ENCODE measurements at regions not wholly inside any gene's neighbourhood (a gene's known extent, or its start where the extent isn't known, plus 50 kb on each side); places are given as distances from the start of the nearest gene placed in this dataset.
A peak's percentile ranks its signal among the peaks of the same experiment; 100 is the strongest.

GRCh38 chr3:46100812-46101211, 73.5 kb upstream of the XCR1 start:
- ATAC-seq (ENCODE audit: low read depth in 2 of 2) (no peak), DNase-seq (no peak)
- Mint-ChIP-seq H3K9me3 (peaks cover 0 to 6% (median 4%) of the 10 kb centered on the region in 7 donors), H3K27me3 (no peaks in the 10 kb centered on the region), H3K4me3 (no peak overlapping the region), H3K36me3 (peaks cover 5% of the 10 kb centered on the region), H3K4me1 (peaks cover 27 to 58% (median 38%) of the 10 kb centered on the region in 4 donors), H3K27ac (no peak overlapping the region)
- H3K36me3 ChIP-seq (ENCODE audit: control insufficient read depth, insufficient read depth, low read length): no peaks in the 10 kb centered on the region
- peaks cover 29% of the 10 kb centered on the region for H3K4me1 ChIP-seq (ENCODE audit: control insufficient read depth, insufficient read depth, low read length, poor library complexity, severe bottlenecking)
- no peak overlapping the region for H3K27ac ChIP-seq (ENCODE audit: insufficient read depth, low read length, poor library complexity, severe bottlenecking)
- H3K9me3 ChIP-seq (ENCODE audit: control insufficient read depth in 2 of 2, low read length in 2 of 2): no peaks in the 10 kb centered on the region
- H3K4me3 ChIP-seq (ENCODE audit: low read depth, low read length): no peak overlapping the region
- H3K27me3 ChIP-seq (ENCODE audit: control insufficient read depth, insufficient read depth, low read length): no peaks in the 10 kb centered on the region

- H3K27ac Mint-ChIP-seq: peak overlapping the region; percentile 85 to 99 (median 98)
Observed at GRCh38 chr3:46098319-46098761, 71.1 kb upstream of the XCR1 start.

DNA sequence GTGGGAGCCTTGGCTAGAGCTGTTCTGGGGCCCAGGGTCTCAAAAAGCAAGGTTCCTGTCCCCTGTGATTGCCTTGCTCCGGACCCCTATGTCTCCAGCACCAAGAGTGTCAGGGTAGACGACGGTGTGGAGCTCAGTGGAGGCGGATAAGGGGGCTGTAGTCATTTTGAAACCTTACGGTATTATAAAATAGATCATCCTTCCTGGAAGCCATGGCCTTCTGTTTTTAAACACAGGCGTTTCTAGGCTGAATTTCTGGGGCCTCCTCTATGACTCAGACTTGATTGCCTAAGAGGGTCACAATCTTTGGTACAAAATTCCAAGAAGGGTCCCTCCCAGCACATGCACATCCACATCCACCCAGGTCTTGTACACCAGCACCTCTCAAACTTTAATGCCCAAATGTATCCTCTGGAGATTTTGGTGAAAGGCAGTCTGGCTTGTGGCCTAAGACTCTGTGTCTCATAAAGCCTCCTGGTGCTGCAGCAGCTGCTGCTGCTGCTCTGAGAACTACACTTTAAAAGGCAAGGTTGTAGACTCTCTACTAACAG, 70.5 kb upstream of the XCR1 start:
- H3K36me3 Mint-ChIP-seq: peaks cover 5% of the 10 kb centered on the region
- ATAC-seq (ENCODE audit: low read depth in 2 of 2) (peak; percentile 69 to 71), DNase-seq (peak in 1 of 3 donors; percentile 88)
- Histone ChIP-seq H3K27me3 (ENCODE audit: control insufficient read depth, insufficient read depth, low read length) (no peaks in the 10 kb centered on the region), H3K27ac (ENCODE audit: insufficient read depth, low read length, poor library complexity, severe bottlenecking) (peak overlapping the region; percentile 77), H3K4me1 (ENCODE audit: control insufficient read depth, insufficient read depth, low read length, poor library complexity, severe bottlenecking) (peaks cover 32% of the 10 kb centered on the region), H3K9me3 (ENCODE audit: control insufficient read depth in 2 of 2, low read length in 2 of 2) (no peaks in the 10 kb centered on the region), H3K4me3 (ENCODE audit: low read depth, low read length) (peak overlapping the region; percentile 63), H3K36me3 (ENCODE audit: control insufficient read depth, insufficient read depth, low read length) (no peaks in the 10 kb centered on the region)
- peaks cover 25 to 64% (median 41%) of the 10 kb centered on the region in 4 donors for H3K4me1 Mint-ChIP-seq
- peak overlapping the region; percentile 4 to 76 (median 68) for H3K4me3 Mint-ChIP-seq
- H3K27ac Mint-ChIP-seq: peak overlapping the region; percentile 85 to 99 (median 98)
- H3K9me3 Mint-ChIP-seq: peaks cover 0 to 6% (median 4%) of the 10 kb centered on the region in 7 donors
- H3K27me3 Mint-ChIP-seq: no peaks in the 10 kb centered on the region

More at GRCh38 chr3:46098319-46098761, 71.1 kb upstream of the XCR1 start:
- Histone ChIP-seq H3K4me3 (ENCODE audit: low read depth, low read length) (peak overlapping the region; percentile 63), H3K36me3 (ENCODE audit: control insufficient read depth, insufficient read depth, low read length) (no peaks in the 10 kb centered on the region), H3K4me1 (ENCODE audit: control insufficient read depth, insufficient read depth, low read length, poor library complexity, severe bottlenecking) (peaks cover 29% of the 10 kb centered on the region), H3K27me3 (ENCODE audit: control insufficient read depth, insufficient read depth, low read length) (no peaks in the 10 kb centered on the region), H3K27ac (ENCODE audit: insufficient read depth, low read length, poor library complexity, severe bottlenecking) (peak overlapping the region; percentile 77), H3K9me3 (ENCODE audit: control insufficient read depth in 2 of 2, low read length in 2 of 2) (no peaks in the 10 kb centered on the region)
- H3K36me3 Mint-ChIP-seq: peaks cover 5% of the 10 kb centered on the region
- DNase-seq: peak in 2 of 3 donors; percentile 46 to 87
- peak overlapping the region; percentile 32 to 76 (median 68) for H3K4me3 Mint-ChIP-seq
- H3K9me3 Mint-ChIP-seq: peaks cover 0 to 6% (median 4%) of the 10 kb centered on the region in 7 donors
- no peaks in the 10 kb centered on the region for H3K27me3 Mint-ChIP-seq
- ATAC-seq (ENCODE audit: low read depth in 2 of 2): peak; percentile 64 to 68
- H3K4me1 Mint-ChIP-seq: peaks cover 21 to 58% (median 38%) of the 10 kb centered on the region in 4 donors

DNA sequence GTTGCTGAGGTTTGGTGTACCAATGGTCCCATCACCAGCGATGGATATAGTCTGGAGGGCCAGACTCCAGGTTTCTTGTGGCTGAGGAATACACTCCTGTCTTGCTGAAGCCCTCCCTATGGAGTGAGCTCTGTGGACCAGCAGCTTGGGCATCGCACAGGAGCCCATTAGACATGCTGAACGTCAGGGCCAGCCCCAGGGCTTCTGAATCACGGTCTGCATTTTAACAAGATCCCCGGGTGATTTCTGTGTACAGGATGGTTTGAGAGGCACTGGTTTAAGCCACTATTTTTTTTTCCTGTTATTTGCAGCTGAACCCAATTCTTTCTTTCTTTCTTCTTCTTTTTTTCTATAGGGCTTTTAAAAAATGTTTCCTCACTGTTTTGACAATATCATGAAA, 69.5 kb upstream of the XCR1 start:
- Histone ChIP-seq H3K36me3 (ENCODE audit: control insufficient read depth, insufficient read depth, low read length) (no peaks in the 10 kb centered on the region), H3K4me3 (ENCODE audit: low read depth, low read length) (no peak overlapping the region), H3K27me3 (ENCODE audit: control insufficient read depth, insufficient read depth, low read length) (no peaks in the 10 kb centered on the region), H3K4me1 (ENCODE audit: control insufficient read depth, insufficient read depth, low read length, poor library complexity, severe bottlenecking) (peaks cover 32% of the 10 kb centered on the region), H3K9me3 (ENCODE audit: control insufficient read depth in 2 of 2, low read length in 2 of 2) (no peaks in the 10 kb centered on the region), H3K27ac (ENCODE audit: insufficient read depth, low read length, poor library complexity, severe bottlenecking) (no peak overlapping the region)
- peak overlapping the region; percentile 85 to 99 (median 98) for H3K27ac Mint-ChIP-seq
- H3K9me3 Mint-ChIP-seq: no peaks in the 10 kb centered on the region
- peak overlapping the region in 1 of 4 donors; percentile 7 for H3K4me3 Mint-ChIP-seq
- H3K4me1 Mint-ChIP-seq: peaks cover 25 to 60% (median 40%) of the 10 kb centered on the region in 4 donors
- no peaks in the 10 kb centered on the region for H3K36me3 Mint-ChIP-seq
- no peak for DNase-seq
- ATAC-seq (ENCODE audit: low read depth in 2 of 2): no peak
- H3K27me3 Mint-ChIP-seq: no peaks in the 10 kb centered on the region

DNA sequence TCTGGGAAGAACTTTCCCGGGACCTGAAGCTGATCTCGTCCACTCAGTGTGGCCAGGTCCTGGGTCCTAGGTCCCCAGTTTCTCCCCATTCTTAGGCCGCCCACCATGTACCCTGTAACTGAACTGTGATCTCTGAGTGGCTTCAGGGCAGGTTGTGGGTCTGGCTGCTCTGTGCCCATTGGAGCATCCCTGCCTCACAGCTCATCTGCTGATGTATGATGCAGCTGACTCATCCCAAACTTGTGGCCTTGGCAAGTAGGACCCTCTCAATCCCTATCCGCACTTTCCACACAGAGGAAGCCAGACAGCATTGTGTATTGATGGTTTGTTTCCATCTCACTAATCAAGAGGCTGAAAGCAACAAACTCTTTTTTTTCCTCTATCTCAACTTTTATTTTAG, 69.1 kb upstream of the XCR1 start:
- Mint-ChIP-seq H3K4me1 (peaks cover 25 to 62% (median 40%) of the 10 kb centered on the region in 4 donors), H3K9me3 (no peaks in the 10 kb centered on the region), H3K36me3 (no peaks in the 10 kb centered on the region), H3K27ac (peak overlapping the region; percentile 64 to 98 (median 85)), H3K27me3 (no peaks in the 10 kb centered on the region), H3K4me3 (no peak overlapping the region)
- Histone ChIP-seq H3K27ac (ENCODE audit: insufficient read depth, low read length, poor library complexity, severe bottlenecking) (no peak overlapping the region), H3K4me1 (ENCODE audit: control insufficient read depth, insufficient read depth, low read length, poor library complexity, severe bottlenecking) (peaks cover 32% of the 10 kb centered on the region), H3K4me3 (ENCODE audit: low read depth, low read length) (no peak overlapping the region), H3K27me3 (ENCODE audit: control insufficient read depth, insufficient read depth, low read length) (no peaks in the 10 kb centered on the region), H3K9me3 (ENCODE audit: control insufficient read depth in 2 of 2, low read length in 2 of 2) (no peaks in the 10 kb centered on the region), H3K36me3 (ENCODE audit: control insufficient read depth, insufficient read depth, low read length) (no peaks in the 10 kb centered on the region)
- ATAC-seq (ENCODE audit: low read depth in 2 of 2) (no peak), DNase-seq (no peak)

GRCh38 chr3:46095307-46095706, 68.0 kb upstream of the XCR1 start:
- H3K27me3 ChIP-seq (ENCODE audit: control insufficient read depth, insufficient read depth, low read length): no peaks in the 10 kb centered on the region
- Mint-ChIP-seq H3K4me1 (peaks cover 25 to 59% (median 39%) of the 10 kb centered on the region in 4 donors), H3K4me3 (no peak overlapping the region), H3K27me3 (no peaks in the 10 kb centered on the region), H3K9me3 (no peaks in the 10 kb centered on the region), H3K27ac (peak overlapping the region in 2 of 3 donors; percentile 59 to 86), H3K36me3 (no peaks in the 10 kb centered on the region)
- H3K4me1 ChIP-seq (ENCODE audit: control insufficient read depth, insufficient read depth, low read length, poor library complexity, severe bottlenecking): peaks cover 32% of the 10 kb centered on the region
- no peaks in the 10 kb centered on the region for H3K36me3 ChIP-seq (ENCODE audit: control insufficient read depth, insufficient read depth, low read length)
- H3K4me3 ChIP-seq (ENCODE audit: low read depth, low read length): no peak overlapping the region
- no peaks in the 10 kb centered on the region for H3K9me3 ChIP-seq (ENCODE audit: control insufficient read depth in 2 of 2, low read length in 2 of 2)
- DNase-seq: no peak
- H3K27ac ChIP-seq (ENCODE audit: insufficient read depth, low read length, poor library complexity, severe bottlenecking): no peak overlapping the region
- peak in 1 of 2 donors; percentile 5 for ATAC-seq (ENCODE audit: low read depth in 2 of 2)

- H3K4me1 Mint-ChIP-seq: peaks cover 27 to 60% (median 40%) of the 10 kb centered on the region in 4 donors
- DNase-seq (no peak), ATAC-seq (ENCODE audit: low read depth in 2 of 2) (no peak)
- Histone ChIP-seq H3K4me1 (ENCODE audit: control insufficient read depth, insufficient read depth, low read length, poor library complexity, severe bottlenecking) (peaks cover 32% of the 10 kb centered on the region), H3K4me3 (ENCODE audit: low read depth, low read length) (no peak overlapping the region), H3K36me3 (ENCODE audit: control insufficient read depth, insufficient read depth, low read length) (no peaks in the 10 kb centered on the region), H3K9me3 (ENCODE audit: control insufficient read depth in 2 of 2, low read length in 2 of 2) (no peaks in the 10 kb centered on the region), H3K27me3 (ENCODE audit: control insufficient read depth, insufficient read depth, low read length) (no peaks in the 10 kb centered on the region), H3K27ac (ENCODE audit: insufficient read depth, low read length, poor library complexity, severe bottlenecking) (no peak overlapping the region)
- no peaks in the 10 kb centered on the region for H3K9me3 Mint-ChIP-seq
- H3K27me3 Mint-ChIP-seq: no peaks in the 10 kb centered on the region
- H3K36me3 Mint-ChIP-seq: no peaks in the 10 kb centered on the region
- H3K27ac Mint-ChIP-seq: peak overlapping the region in 1 of 3 donors; percentile 38
- H3K4me3 Mint-ChIP-seq: no peak overlapping the region
Observed at GRCh38 chr3:46094506-46094905, 67.2 kb upstream of the XCR1 start.

GRCh38 chr3:46093966-46094365, 66.7 kb upstream of the XCR1 start:
- Mint-ChIP-seq H3K4me1 (peaks cover 24 to 56% (median 36%) of the 10 kb centered on the region in 4 donors), H3K27ac (peak overlapping the region in 1 of 3 donors; percentile 38), H3K36me3 (no peaks in the 10 kb centered on the region), H3K27me3 (no peaks in the 10 kb centered on the region), H3K9me3 (no peaks in the 10 kb centered on the region), H3K4me3 (no peak overlapping the region)
- Histone ChIP-seq H3K4me1 (ENCODE audit: control insufficient read depth, insufficient read depth, low read length, poor library complexity, severe bottlenecking) (peaks cover 29% of the 10 kb centered on the region), H3K9me3 (ENCODE audit: control insufficient read depth in 2 of 2, low read length in 2 of 2) (no peaks in the 10 kb centered on the region), H3K27me3 (ENCODE audit: control insufficient read depth, insufficient read depth, low read length) (no peaks in the 10 kb centered on the region), H3K4me3 (ENCODE audit: low read depth, low read length) (no peak overlapping the region), H3K36me3 (ENCODE audit: control insufficient read depth, insufficient read depth, low read length) (no peaks in the 10 kb centered on the region), H3K27ac (ENCODE audit: insufficient read depth, low read length, poor library complexity, severe bottlenecking) (no peak overlapping the region)
- DNase-seq (no peak), ATAC-seq (ENCODE audit: low read depth in 2 of 2) (no peak)
